ENCODE measurements at regions not wholly inside any gene's neighbourhood (a gene's known extent, or its start where the extent isn't known, plus 50 kb on each side); places are given as distances from the start of the nearest gene placed in this dataset.

DNA sequence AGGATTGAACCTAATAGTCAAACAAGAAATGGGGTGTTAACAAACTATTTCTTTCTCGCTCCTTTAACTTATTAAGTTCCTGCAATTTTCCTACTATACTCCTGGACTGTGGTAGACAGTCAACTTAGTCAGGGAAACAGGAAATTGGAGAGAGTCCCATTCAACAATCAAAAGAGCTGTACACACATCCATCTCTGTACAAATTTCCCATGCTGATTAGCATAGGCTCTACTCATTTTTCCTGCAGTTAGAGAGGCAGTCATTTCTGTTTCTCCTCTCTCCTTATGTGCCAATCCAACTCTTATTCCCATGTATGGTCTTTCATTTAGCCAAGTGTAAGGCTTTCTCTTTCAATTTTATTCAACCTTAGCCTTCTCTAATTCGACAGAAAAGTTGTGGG lies 1168.5 kb upstream of the FLRT2 start:
- TF ChIP-seq, protein P1, sequence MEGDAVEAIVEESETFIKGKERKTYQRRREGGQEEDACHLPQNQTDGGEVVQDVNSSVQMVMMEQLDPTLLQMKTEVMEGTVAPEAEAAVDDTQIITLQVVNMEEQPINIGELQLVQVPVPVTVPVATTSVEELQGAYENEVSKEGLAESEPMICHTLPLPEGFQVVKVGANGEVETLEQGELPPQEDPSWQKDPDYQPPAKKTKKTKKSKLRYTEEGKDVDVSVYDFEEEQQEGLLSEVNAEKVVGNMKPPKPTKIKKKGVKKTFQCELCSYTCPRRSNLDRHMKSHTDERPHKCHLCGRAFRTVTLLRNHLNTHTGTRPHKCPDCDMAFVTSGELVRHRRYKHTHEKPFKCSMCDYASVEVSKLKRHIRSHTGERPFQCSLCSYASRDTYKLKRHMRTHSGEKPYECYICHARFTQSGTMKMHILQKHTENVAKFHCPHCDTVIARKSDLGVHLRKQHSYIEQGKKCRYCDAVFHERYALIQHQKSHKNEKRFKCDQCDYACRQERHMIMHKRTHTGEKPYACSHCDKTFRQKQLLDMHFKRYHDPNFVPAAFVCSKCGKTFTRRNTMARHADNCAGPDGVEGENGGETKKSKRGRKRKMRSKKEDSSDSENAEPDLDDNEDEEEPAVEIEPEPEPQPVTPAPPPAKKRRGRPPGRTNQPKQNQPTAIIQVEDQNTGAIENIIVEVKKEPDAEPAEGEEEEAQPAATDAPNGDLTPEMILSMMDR (IDR thresholded peaks at IDR 0.05): no peak
- TF ChIP-seq POLR2A (IDR thresholded peaks at IDR 0.05): no peak
